ENCODE measurements at regions not wholly inside any gene's neighbourhood (a gene's known extent, or its start where the extent isn't known, plus 50 kb on each side); places are given as distances from the start of the nearest gene placed in this dataset.

- TF ChIP-seq CTCF (conservative IDR thresholded peaks at IDR 0.05 in 1 of 2, IDR thresholded peaks at IDR 0.05 in 1 of 2; ENCODE audit: low read depth in 1 of 2, low read length in 2 of 2) (no peak), EZH2 (IDR thresholded peaks at IDR 0.05; ENCODE audit: low read length, missing control alignments) (no peak)
These were observed 1285.8 kb upstream of the SORCS1 start for GRCh38 chr10:108450280-108450679.

Data from fibroblast of lung (primary cell).